Parathyroid adenoma (tissue), 2 donors: ENCODE measurements at regions not wholly inside any gene's neighbourhood (a gene's known extent, or its start where the extent isn't known, plus 50 kb on each side); places are given as distances from the start of the nearest gene placed in this dataset.
"Not testable (repeated sequence)": the region's sequence is repeated elsewhere in the genome, so short reads cannot be mapped to it uniquely, and the experiment has no call there.

Experiments used
- H2AFZ ChIP-seq: fragments of 300-600 bp; sonication (generic); one replicate; pipeline ENCODE4 v1.7.0; 2017; ENCODE audit warnings: antibody characterized with exemption, mild to moderate bottlenecking
- H3K27ac ChIP-seq: fragments of 300-600 bp; sonication (generic); one replicate; pipeline ENCODE4 v1.7.0; 2017
- H3K27me3 ChIP-seq: fragments of 300-600 bp; sonication (generic); one replicate; pipeline ENCODE4 v1.7.0; 2017; ENCODE audit warnings: low read length; ENCODE audit not compliant: control insufficient read depth, insufficient read depth
- H3K36me3 ChIP-seq: fragments of 300-600 bp; sonication (generic); one replicate; pipeline ENCODE4 v1.7.0; 2017; ENCODE audit warnings: low read length; ENCODE audit not compliant: control insufficient read depth, insufficient read depth
- H3K4me1 ChIP-seq: fragments of 300-600 bp; sonication (generic); one replicate; pipeline ENCODE4 v1.7.0; 2017; ENCODE audit warnings: control low read depth
- H3K4me2 ChIP-seq: fragments of 300-600 bp; sonication (generic); one replicate; pipeline ENCODE4 v1.7.0; 2017; ENCODE audit warnings: low read length
- H3K4me3 ChIP-seq: fragments of 300-600 bp; sonication (generic); one replicate; pipeline ENCODE4 v1.7.0; 2017; ENCODE audit warnings: low read depth, low read length
- H3K79me2 ChIP-seq: fragments of 300-600 bp; sonication (generic); one replicate; pipeline ENCODE4 v1.7.0; 2017; ENCODE audit warnings: control low read depth
- H3K9ac ChIP-seq: fragments of 300-600 bp; sonication (generic); one replicate; pipeline ENCODE4 v1.7.0; 2017; ENCODE audit warnings: mild to moderate bottlenecking
- H3K9me3 ChIP-seq: fragments of 300-600 bp; sonication (generic); one replicate; pipeline ENCODE4 v1.7.0; 2017; ENCODE audit warnings: low read length; ENCODE audit not compliant: control insufficient read depth
- CTCF ChIP-seq: fragments of 300-600 bp; sonication (generic); IDR thresholded peaks from one replicate; pipeline ENCODE4 v1.7.0; 2017; ENCODE audit warnings: antibody characterized with exemption, mild to moderate bottlenecking
- donor health status: primary hyperparathyroidism.

GRCh38 chr11:122002047-122002446 lies 114.0 kb downstream of the BLID start:
- H2AFZ ChIP-seq = no peak overlapping the region
- peaks cover 3% of the 10 kb centered on the region for H3K4me1 ChIP-seq
- H3K27me3 ChIP-seq = no peaks in the 10 kb centered on the region
- no peaks in the 10 kb centered on the region for H3K36me3 ChIP-seq
- no peaks in the 10 kb centered on the region for H3K9me3 ChIP-seq
- H3K4me3 ChIP-seq = no peak overlapping the region
- no peaks in the 10 kb centered on the region for H3K79me2 ChIP-seq
- TF ChIP-seq CTCF = no peak
- H3K4me2 ChIP-seq = no peak overlapping the region
- H3K9ac ChIP-seq = no peak overlapping the region
- no peak overlapping the region for H3K27ac ChIP-seq

- Histone ChIP-seq H3K36me3 (no peaks in the 10 kb centered on the region), H3K9ac (no peak overlapping the region), H3K4me2 (no peak overlapping the region), H3K4me1 (no peaks in the 10 kb centered on the region), H2AFZ (no peak overlapping the region), H3K9me3 (no peaks in the 10 kb centered on the region), H3K27me3 (no peaks in the 10 kb centered on the region), H3K4me3 (no peak overlapping the region), H3K27ac (no peak overlapping the region), H3K79me2 (no peaks in the 10 kb centered on the region)
- no peak for TF ChIP-seq CTCF
These were observed 116.4 kb downstream of the BLID start for GRCh38 chr11:121999651-122000050.

GRCh38 chr11:121996574-121996973 lies 119.4 kb downstream of the BLID start:
- no peak for TF ChIP-seq CTCF
- Histone ChIP-seq H3K27ac (no peak overlapping the region), H3K4me3 (no peak overlapping the region), H2AFZ (no peak overlapping the region), H3K79me2 (no peaks in the 10 kb centered on the region), H3K4me2 (no peak overlapping the region), H3K9ac (no peak overlapping the region), H3K4me1 (no peaks in the 10 kb centered on the region), H3K9me3 (no peaks in the 10 kb centered on the region), H3K27me3 (no peaks in the 10 kb centered on the region), H3K36me3 (no peaks in the 10 kb centered on the region)

DNA sequence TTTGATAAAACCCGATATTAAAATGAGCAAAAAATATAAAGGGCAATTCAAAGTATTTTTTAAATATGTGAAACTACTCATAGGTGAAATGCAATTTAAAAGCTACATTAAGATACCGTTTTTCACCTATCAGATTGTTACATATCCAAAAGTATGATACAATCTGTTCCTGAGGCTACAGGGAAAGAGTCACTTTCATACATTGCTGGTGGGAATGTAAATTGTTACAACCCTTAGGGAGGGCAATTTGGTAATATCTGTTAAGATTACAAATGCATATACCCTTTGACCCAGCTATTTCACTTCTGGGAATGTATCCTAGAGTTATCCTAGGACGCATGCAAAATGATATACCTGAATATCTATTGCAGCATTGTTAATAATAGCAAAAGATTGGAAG lies 132.1 kb downstream of the BLID start:
- no peaks in the 10 kb centered on the region for H3K27me3 ChIP-seq
- H2AFZ ChIP-seq = no peak overlapping the region
- H3K79me2 ChIP-seq = no peaks in the 10 kb centered on the region
- no peaks in the 10 kb centered on the region for H3K4me1 ChIP-seq
- no peak overlapping the region for H3K27ac ChIP-seq
- TF ChIP-seq CTCF = no peak
- no peak overlapping the region for H3K4me2 ChIP-seq
- H3K9ac ChIP-seq = no peak overlapping the region
- no peak overlapping the region for H3K4me3 ChIP-seq
- no peaks in the 10 kb centered on the region for H3K9me3 ChIP-seq
- no peaks in the 10 kb centered on the region for H3K36me3 ChIP-seq

GRCh38 chr11:121977914-121978313 lies 138.1 kb downstream of the BLID start:
- not testable (repeated sequence) for H3K4me1 ChIP-seq, H2AFZ ChIP-seq, H3K9ac ChIP-seq, H3K36me3 ChIP-seq, H3K4me2 ChIP-seq, H3K27me3 ChIP-seq, H3K27ac ChIP-seq, H3K79me2 ChIP-seq, H3K9me3 ChIP-seq, H3K4me3 ChIP-seq
